ENCODE measurements at regions not wholly inside any gene's neighbourhood (a gene's known extent, or its start where the extent isn't known, plus 50 kb on each side); places are given as distances from the start of the nearest gene placed in this dataset.
"Not testable (repeated sequence)": the region's sequence is repeated elsewhere in the genome, so short reads cannot be mapped to it uniquely, and the experiment has no call there.

DNA sequence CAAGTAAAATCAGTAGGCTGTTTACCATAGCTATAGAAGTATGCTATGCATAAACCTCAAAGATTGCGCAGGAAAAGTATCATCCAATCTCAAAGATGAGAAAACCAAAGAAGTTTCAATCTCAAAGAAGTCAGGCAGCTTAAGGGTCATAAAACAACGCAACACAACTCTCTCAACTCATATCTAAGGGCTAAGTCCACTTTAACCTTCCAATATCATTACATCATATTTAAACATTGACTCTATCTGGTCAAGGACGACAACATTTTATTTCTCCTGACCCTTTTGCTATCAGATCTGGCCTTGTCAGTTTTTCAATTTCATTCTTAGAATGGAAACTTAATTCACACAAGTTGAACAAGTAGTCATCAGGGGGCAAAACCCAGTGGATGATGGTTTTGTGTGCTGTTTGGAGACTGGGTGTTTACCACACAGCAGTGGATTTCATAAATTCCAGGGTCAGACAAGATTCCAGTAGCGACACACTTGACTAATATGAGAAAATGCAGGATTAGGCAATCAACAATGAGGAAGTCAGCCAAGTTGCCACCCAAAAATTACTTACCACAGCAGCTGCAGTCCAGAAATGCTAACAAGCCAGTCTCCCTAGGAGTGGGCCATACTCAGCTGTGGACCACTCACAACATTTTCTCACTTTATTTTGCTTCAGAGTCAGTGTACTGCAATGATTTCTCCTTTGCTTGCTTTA lies 108.7 kb upstream of the NBPF26 start:
- not testable (repeated sequence) for DNase-seq (ENCODE audit: low read depth)

DNA sequence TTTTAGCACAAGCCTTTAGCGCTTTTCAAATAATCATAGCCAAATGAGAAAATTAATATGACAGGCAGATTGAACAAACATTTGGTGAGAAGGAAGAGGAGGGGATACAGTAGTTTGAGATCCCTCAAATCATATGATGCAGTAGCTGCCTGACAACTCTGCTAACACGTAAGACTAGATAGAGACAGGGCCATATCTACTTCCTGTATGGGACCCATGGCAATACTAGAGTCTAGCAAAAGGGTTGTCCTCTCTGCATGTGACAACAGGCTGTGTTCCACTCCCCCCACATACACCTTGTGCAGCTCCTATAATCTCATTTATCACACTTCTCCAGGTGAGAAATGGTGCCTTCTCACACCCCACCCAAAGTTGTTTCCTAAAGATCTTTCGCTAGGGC lies 106.3 kb upstream of the NBPF26 start:
- DNase-seq (ENCODE audit: low read depth), result not testable (repeated sequence)

DNA sequence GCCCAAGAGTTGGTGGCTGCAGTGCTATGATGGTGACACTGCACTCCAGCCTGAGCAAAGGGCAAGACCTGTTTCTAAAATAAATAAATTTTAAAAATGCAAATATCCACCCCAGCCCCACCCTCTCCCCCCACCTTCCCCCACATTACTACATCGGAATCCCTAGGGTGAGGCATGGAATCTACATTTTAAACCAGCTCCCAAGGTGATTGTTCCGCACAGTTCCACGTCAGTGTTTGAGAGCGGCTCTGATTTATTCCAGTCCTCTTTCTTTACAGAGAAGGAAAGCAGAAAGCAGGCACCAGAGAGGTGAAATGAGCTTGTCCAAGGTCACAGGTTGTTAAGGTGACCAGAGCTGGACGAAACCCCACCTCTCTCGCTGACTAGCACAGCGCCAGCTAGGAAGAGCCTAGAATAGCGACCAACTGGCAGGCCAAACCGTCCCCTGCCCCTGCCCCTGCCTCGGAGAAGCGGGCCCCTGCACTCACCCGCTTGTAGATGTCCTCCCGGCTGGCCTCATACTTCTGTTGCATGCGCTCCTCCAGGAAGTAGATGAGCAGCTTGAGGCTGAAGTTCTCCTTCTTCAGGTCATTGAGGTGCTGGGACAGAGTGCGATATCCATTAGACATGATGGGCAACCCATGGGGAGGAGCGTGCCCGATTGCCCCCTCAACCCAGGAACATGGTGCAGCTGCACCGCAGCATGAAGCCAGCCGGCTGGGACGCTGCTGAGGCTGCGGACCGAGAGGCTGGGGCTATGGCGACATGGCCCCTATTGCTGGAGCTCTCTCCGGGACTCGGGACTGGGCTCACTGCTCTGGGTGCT lies 103.7 kb upstream of the NBPF26 start:
- DNase-seq (ENCODE audit: low read depth), result not testable (repeated sequence)

DNA sequence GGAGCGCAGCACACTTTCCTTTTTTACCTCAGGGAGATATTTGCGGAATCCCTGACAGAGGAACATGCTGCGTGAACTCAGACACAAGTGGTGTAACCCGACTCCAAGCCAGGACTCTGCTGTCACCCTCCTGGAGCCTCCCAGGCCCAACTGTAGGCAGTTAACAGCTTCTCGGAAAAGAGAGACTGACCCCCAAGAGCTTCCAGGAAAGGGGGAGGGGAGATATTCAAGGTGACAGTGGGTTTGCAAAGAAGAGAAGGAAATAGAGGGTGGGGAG lies 103.1 kb upstream of the NBPF26 start:
- DNase-seq (ENCODE audit: low read depth), result not testable (repeated sequence)

DNA sequence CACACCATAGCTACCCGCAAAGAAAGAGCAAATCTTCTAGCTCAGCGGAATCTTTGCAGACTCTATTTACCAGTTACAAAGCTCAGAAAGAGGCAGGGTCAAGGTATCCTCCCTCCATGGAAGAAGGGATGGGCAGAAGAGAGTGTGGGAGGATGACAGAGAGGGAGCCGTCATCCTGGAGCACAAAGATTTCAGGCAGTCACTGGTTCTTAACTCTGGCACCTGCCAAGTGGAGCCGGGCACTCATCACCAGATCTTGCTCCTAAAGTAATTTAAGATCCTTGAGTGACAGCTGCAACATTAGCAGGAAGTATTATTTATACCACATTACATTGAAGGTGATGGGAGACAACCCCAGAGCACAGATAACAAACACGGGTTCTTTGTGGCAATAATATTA lies 102.5 kb upstream of the NBPF26 start:
- not testable (repeated sequence) for DNase-seq (ENCODE audit: low read depth)

DNA sequence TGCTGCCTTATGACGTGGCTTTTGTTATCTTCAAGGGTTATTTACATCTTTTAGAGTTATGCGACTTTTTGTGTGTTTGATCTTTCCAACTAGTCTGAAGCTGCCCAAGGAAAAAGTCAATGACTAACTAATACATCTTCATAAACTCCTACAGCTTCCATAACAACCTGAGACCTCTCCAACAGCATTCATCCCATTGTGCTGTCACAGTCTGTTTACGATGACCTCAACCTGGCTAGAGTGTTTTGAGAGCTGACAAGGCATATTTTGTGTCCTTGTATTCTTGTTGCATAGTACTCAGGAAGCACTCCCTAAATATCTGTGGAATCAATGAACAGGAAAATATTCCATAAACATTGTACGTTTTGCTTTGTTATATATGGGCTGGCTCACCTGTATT lies 100.2 kb upstream of the NBPF26 start:
- DNase-seq (ENCODE audit: low read depth), result not testable (repeated sequence)

DNA sequence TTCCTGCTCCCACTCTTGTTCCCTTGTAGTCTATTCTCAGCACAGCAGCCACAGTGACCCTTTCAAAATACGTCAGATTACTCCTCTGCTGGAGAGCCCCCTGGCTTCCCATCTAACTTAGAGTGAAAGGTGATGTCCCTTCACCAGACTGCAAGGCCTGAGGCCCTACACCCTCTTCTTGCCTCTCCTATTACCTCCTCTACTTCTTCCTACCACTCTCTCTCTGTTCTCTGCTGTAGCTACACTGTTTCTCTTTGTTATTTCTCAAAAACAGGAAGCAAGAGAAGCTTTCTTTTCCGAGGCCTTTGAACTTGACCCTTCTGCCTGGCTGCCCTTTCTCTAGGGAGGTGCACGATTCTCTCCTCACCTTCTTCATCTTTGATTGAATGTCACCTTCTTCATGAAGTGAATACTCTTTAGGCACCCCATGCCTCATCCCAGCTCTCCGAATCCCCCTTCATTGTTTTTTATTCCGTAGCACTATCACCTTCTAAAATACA lies 99.1 kb upstream of the NBPF26 start:
- not testable (repeated sequence) for DNase-seq (ENCODE audit: low read depth)

DNA sequence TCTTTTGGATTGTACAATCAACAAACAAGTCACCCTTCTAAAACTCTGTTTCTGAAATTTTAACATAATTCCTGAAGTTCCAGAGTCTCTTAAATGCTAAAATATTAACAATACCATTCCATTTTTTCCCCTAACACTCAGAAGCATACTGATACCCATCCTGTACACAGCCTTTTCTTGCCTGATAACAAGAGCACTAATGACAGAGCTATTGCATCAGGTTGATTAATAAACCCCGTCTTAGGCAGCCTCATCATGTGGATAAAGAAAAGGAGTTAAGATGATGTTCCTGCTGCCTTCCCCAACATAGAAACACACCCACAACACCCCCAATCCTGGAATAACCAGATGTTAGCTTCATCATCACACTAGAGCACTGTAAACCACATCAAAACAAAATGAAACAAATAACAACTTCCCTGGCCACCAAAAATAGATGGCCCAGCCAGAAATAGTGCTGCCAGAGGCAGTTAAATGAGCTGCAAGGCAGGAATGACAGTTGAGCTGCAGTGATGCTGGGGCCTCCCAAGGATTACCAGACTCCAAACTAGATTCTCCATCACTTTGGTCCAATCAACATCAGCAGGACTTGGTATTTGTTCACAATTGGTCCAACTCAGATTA lies 93.8 kb upstream of the NBPF26 start:
- DNase-seq (ENCODE audit: low read depth), result not testable (repeated sequence)

DNA sequence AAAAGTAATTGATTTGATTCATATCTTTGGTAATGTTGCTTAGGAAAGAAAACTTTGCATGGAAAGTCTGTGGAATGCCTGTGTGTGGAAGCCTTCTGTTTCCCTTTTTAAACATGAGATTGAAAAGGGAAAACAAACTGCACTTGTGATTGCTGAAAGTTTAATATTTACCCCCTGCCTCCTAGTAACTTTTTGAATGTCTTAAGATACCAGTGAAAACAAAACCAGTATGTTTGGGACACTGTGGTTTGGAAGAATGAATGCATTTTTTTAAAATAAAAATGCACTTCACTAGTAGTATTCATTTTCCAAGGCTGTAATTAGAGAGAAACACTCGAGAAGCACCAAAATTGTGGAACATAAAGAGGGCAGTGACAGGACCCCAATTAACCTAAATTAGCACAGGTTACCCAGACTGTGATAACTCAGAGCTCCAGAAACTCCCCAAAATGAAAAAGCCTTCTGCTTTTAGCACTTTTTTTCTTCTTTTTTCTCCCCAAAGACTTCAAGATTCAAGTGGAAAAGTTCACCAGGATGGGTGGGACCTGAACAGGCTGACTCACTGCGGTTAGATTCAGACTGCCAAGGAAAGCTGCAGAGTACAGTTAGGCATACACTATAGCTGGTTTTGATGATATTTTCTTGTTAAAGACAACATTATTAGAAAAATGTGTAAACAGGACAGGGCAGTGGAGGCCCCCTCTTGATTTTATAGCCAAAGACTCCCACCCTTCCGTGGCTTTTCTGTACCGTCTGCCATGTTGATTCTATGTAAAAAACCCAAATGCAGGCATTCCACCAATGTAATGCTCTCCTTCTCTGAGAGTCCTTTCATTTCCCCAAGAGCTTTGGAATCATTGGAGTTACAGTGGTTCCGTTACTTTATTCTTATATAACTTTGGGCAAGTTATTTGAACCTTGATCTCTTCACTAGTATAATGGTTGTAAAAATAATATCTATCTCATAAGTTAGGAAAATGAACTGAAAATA lies 88.6 kb upstream of the NBPF26 start:
- DNase-seq (ENCODE audit: low read depth), result not testable (repeated sequence)

DNA sequence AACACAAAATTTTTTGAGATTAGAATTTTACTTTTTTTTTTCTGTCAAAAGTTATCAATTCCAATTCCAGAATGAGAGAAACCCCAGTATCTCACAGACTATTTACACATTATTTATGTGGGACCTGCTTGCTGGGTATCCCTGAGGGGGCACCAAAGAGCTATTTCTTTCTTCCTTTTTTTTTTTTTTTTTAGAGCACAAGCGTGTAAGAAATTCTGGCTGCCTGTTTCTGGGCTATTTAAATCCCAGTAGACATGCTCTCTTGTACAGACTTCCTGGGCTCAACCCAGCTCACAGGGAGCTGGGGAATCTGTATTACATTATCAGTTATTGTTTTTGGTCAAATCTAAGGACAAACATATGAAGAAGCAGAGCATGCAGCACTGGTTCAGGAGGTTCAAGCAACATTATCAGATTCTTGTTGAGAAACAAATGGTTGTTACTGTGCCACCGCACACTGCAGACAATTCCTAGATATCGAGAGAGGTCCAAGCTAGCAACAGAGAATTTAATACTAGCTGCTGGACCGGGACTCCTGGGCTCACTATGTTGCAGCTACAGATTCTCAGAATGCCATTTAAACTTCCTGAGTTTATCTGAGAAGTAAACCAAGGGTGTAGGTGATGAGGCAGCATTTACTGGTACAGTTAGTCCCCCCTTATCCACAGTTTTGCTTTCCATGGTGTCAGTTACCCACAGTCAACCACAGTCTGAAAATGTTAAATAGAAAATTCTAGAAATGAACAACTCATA lies 83.3 kb upstream of the NBPF26 start:
- not testable (repeated sequence) for DNase-seq (ENCODE audit: low read depth)

DNA sequence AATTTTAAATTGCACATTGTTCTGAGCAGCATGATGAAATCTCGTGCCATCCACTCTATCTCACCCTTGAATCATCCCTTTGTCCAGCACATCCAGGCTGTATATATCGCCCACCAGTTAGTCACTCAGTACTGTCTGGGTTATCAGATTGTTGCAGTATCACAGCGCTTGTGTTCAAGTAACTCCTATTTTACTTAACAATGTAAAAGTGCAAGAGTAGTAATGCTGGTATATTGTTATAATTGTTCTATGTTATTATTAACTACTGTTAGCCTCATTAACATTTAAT lies 82.8 kb upstream of the NBPF26 start:
- not testable (repeated sequence) for DNase-seq (ENCODE audit: low read depth)

DNA sequence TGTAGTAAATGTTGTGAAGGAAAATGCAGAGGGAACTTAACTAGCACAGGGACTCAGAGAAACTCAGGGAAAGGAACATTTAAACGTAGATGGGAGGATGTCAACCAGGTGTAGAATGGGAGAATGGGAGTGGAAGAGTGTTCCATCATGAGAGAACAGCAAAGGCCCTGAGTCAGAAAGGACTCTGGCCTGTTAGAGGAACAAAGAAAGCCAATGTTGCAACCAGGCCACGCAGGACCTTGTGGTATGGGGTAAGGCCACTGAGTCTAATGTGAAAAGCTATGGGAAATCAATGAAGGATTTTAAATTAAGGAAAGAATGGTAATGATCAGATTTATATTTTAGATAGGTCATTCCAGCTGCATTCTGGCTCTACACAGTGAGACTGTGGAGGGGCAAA lies 76.6 kb upstream of the NBPF26 start:
- DNase-seq (ENCODE audit: low read depth), result not testable (repeated sequence)

DNA sequence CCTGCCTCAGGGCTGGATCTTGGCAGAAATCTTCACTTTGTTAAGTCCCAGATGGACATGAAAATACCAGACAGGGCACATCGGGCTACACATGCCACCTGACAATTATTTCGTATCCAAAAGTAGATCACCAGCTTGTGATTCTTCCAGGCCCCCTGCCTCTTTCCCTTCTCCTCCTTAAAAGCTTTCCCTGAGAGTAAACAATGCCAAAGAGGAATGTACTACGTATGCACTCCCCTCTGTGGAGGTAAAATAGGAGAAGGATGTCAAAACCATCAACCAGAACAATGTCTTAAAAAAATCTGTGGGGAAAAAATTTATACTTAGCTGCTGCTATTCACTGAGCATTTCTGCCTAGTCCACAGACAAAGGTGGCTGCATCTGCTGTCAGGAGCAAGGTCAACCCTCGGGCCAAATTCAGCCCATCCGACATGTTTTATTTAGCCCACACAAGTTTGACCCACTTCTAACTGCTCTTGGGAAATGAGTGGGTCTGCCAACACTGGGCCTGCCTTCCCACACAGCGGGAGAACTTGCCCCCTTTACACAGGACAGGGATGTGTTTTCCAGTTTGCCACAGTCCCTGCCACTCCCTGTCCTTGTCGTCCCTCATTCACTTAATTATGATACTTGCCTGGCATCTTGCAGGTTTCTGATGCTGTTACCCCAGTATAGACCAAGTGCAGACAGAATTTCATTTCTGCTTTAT lies 74.7 kb upstream of the NBPF26 start:
- not testable (repeated sequence) for DNase-seq (ENCODE audit: low read depth)

DNA sequence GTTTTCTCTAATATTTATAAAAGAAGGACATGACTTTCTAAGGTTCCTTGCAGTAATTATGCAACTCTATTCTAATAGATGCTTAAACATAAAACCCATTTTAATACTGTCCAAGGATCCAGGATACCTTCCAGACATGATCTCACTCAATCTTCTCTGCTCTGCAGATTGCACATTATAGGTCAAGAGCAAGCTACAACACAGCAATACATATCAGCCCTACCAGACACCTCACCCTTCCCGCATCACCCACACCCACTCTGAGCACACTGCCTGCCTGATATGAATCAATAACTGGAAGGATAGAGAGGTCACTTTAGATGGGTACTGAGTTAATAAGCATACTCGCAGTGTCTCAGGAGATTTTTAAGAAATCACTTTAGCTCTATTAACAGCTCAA lies 74.0 kb upstream of the NBPF26 start:
- not testable (repeated sequence) for DNase-seq (ENCODE audit: low read depth)

DNA sequence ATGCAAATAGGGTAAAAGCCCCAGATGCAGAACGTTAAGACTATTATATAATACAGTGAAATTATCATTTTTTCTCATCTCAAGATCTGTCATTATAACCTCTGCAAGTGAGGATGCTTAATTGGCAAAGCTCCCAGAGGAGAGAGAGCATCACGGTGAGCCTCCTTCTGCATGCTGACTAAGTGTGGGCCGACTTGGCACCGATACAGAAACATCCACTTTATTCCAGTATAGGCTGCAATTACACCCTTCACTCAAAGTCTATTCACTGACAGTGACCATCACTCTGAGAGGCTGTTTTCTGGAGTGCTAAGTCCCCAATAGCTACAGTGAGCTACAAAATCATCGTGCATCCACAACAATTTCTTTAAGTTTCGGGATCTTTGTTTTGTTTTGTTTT lies 69.6 kb upstream of the NBPF26 start:
- not testable (repeated sequence) for DNase-seq (ENCODE audit: low read depth)

DNA sequence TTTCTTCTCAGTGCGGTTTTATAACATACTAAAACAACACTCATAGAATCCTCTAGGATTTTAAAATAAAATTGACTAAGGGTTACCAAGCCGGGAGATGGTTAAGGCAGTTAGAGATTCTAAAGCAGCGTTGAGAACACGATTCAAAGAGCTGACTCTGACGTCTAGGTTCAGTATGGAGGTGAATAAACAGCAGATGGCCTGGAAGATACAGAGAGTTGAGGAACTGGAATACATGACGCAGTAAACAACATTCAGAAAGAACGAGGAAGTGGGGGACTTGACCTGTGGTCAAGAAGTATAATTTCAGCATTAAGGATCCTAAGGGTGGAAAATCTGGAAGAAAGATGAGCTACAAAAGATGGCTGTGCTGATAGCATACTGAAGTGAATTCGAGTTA lies 68.4 kb upstream of the NBPF26 start:
- not testable (repeated sequence) for DNase-seq (ENCODE audit: low read depth)

DNA sequence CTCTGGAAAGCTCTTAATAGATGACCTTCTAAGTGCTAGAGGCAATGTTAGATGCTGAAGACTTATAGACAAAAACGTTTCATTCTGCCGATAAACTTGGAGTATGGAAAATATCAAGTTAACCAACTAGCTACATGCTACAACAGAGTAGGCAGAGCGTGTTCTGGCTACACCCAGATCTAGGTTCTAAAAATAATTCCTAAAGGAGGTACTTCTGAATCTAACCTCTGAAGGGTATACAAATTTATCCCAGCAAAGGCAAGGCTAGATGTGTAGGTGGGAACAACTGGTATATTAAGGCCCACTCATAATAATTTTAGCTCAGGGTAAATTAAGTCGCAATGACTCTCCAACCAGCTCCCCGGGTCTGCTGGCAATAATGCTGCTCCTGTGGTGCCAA lies 67.6 kb upstream of the NBPF26 start:
- DNase-seq (ENCODE audit: low read depth), result not testable (repeated sequence)

DNA sequence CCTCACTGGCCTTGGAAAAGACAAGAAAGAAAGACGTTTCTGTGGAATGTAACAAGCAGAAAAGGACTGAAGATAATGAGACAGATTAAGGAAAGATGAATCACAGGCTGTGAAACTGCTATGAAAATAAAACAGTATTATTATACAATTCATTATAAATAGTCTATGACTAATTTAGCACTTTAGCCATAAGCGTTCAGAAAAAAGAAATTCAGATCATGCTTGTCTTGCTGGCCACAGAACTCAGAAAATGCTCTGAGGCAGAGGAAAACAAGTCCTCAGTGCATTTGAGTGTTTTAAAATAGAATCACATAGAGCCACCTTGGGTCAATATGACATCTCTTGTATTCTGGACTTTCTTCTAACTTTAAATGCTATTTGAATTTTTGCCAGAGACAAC lies 65.9 kb upstream of the NBPF26 start:
- not testable (repeated sequence) for DNase-seq (ENCODE audit: low read depth)

DNA sequence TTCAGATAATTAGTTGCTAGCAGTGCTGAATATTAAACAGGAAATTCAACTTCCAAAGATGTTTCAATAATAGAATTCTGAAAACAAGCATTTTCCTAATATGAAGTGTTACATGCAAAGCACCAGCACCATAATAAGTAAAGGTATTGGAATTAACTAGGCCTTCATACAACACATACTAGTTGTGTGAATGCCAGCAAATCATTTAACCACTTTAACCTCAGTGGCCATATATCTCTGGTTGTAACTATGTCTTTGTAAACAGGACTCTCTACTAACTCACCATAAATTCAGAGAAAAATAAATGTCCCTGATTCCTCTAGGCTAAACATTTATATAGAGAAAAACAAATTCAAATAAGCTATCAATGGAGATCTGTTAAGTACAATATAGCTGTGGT lies 65.1 kb upstream of the NBPF26 start:
- DNase-seq (ENCODE audit: low read depth), result not testable (repeated sequence)

DNA sequence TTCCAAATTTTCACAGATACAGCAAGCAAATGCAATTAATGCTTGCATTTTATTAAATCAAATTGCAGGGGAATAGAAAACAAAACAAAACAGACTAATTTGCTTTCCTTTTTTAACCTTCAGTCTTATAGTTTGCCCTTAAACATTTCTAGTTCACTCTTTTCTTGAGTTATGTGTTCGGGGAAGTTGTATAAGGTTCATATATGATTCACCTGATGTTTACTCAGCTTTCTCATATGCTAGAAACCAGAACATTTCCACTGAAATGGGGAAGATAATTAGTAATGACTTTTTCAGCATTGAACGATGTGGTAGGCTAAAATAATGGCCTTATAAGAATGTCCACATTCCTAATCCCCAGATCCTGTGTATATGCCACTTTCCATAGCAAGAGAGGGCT lies 64.6 kb upstream of the NBPF26 start:
- not testable (repeated sequence) for DNase-seq (ENCODE audit: low read depth)
